Thoracic aorta (tissue), 2 donors: ENCODE measurements at regions not wholly inside any gene's neighbourhood (a gene's known extent, or its start where the extent isn't known, plus 50 kb on each side); places are given as distances from the start of the nearest gene placed in this dataset.

ENCODE experiments used
- ATAC-seq: fragments of 150-250 bp; one replicate; pipeline ENCODE4 v1.8.0; 2017; ENCODE audit warnings: low read depth; ENCODE audit not compliant: insufficient number of reproducible peaks, low FRiP score
- DNase-seq: peaks from one replicate; pipeline ENCODE4 v3.0.0-alpha.2; 2020; ENCODE audit warnings: low spot score
- H3K27ac ChIP-seq, 2 donors: fragments of 200-600 bp; sonication (generic); 1 replicate in 1 of 2; 2 replicates in 1 of 2; pipeline ENCODE4 v1.5.1; 2016; ENCODE audit warnings: mild to moderate bottlenecking in 2 of 2, moderate library complexity in 2 of 2
- H3K27me3 ChIP-seq: fragments of 200-600 bp; sonication (generic); replicated peaks from 2 replicates; pipeline ENCODE4 v1.6.0; 2016; ENCODE audit warnings: mild to moderate bottlenecking; ENCODE audit not compliant: insufficient read depth
- H3K36me3 ChIP-seq: fragments of 200-600 bp; sonication (generic); one replicate; pipeline ENCODE4 v1.5.1; 2016
- H3K4me1 ChIP-seq, 2 donors: fragments of 200-600 bp; sonication (generic); 1 replicate in 1 of 2; 2 replicates in 1 of 2; pipeline versions ENCODE4 v1.5.1 to v1.6.0; 2016; ENCODE audit warnings: low read depth in 2 of 2, mild to moderate bottlenecking in 1 of 2; ENCODE audit not compliant: control insufficient read depth in 1 of 2
- H3K4me3 ChIP-seq: fragments of 200-600 bp; sonication (generic); 2 replicates; pipeline ENCODE4 v1.5.1; 2016; ENCODE audit warnings: mild to moderate bottlenecking
- H3K9me3 ChIP-seq: fragments of 200-600 bp; sonication (generic); 2 replicates; pipeline ENCODE4 v1.5.1; 2016
- CTCF ChIP-seq: fragments of 200-600 bp; sonication (generic); IDR thresholded peaks from one replicate; pipeline ENCODE4 v1.5.1; 2019; ENCODE audit warnings: antibody characterized with exemption

- no peaks in the 10 kb centered on the region for H3K36me3 ChIP-seq
- H3K4me1 ChIP-seq, result no peaks in the 10 kb centered on the region
- DNase-seq, result no peak
- H3K27ac ChIP-seq, result no peak overlapping the region
- H3K4me3 ChIP-seq, result no peak overlapping the region
- TF ChIP-seq CTCF, result no peak
- H3K9me3 ChIP-seq, result peaks cover 6% of the 10 kb centered on the region
- no peak for ATAC-seq
- H3K27me3 ChIP-seq, result no peaks in the 10 kb centered on the region
These were observed 53.7 kb upstream of the HDAC4 start for GRCh38 chr2:239454507-239454906.
